Aorta (tissue), 5 donors: ENCODE measurements at regions not wholly inside any gene's neighbourhood (a gene's known extent, or its start where the extent isn't known, plus 50 kb on each side); places are given as distances from the start of the nearest gene placed in this dataset.

ENCODE experiments used
- ATAC-seq: fragments of 200-7000 bp; cut with Tn5 transposase; one replicate; pipeline ENCODE4 v1.9.1; 2022; ENCODE audit warnings: moderate library complexity; ENCODE audit not compliant: low FRiP score
- DNase-seq, 2 donors: peaks; one replicate each; pipeline ENCODE4 v3.0.0-alpha.2; 2020
- H3K27ac ChIP-seq, 2 donors: one replicate each; pipeline ENCODE4 v1.5.1; 2013; ENCODE audit warnings: low read length in 2 of 2, mild to moderate bottlenecking in 2 of 2, moderate library complexity in 2 of 2, control low read depth in 1 of 2, inconsistent platforms in 1 of 2, low read depth in 1 of 2
- H3K27me3 ChIP-seq, 2 donors: one replicate each; pipeline ENCODE4 v1.6.1; 2013; ENCODE audit warnings: control low read depth in 1 of 2, low read length in 1 of 2, mild to moderate bottlenecking in 1 of 2, moderate library complexity in 1 of 2; ENCODE audit not compliant: insufficient read depth in 2 of 2, control insufficient read depth in 1 of 2
- H3K36me3 ChIP-seq, 2 donors: one replicate each; pipeline ENCODE4 v1.6.1; 2013; ENCODE audit warnings: control low read depth in 1 of 2, low read length in 1 of 2, mild to moderate bottlenecking in 1 of 2; ENCODE audit not compliant: insufficient read depth in 2 of 2, control insufficient read depth in 1 of 2
- H3K4me1 ChIP-seq, 2 donors: one replicate each; pipeline ENCODE4 v1.6.1; 2013; ENCODE audit warnings: low read length in 2 of 2, control low read depth in 1 of 2, mild to moderate bottlenecking in 1 of 2, moderate library complexity in 1 of 2; ENCODE audit not compliant: insufficient read depth in 2 of 2, control insufficient read depth in 1 of 2
- H3K4me3 ChIP-seq, 2 donors: one replicate each; pipeline ENCODE4 v1.5.1; 2013; ENCODE audit warnings: low read length in 2 of 2, control low read depth in 1 of 2, mild to moderate bottlenecking in 1 of 2
- H3K9me3 ChIP-seq: one replicate; pipeline ENCODE4 v1.6.1; 2013; ENCODE audit warnings: mild to moderate bottlenecking, low read length; ENCODE audit not compliant: control insufficient read depth
- WGBS, 2 donors: extraction: QIAGEN DNeasy Blood & Tissue Kit; methylation state at CpG; one replicate each; pipeline ENCODE4 v1.1.7; 2013; 5-methylcytosine and 5-hydroxymethylcytosine counted together
- intact Hi-C, 2 donors: fragments of 100-400 bp; cut with DNase I; formaldehyde crosslinking; loops; one replicate each; pipeline versions ENCODE4 v1.14.2 to v1.15.0; 2022
- donor health status: healthy with polysubstance abuse.
- donor health status: Bipolar disorder and iron deficiency.
- donor health status: DM: no; HTN: no; CAD: no.
- donor health status: DM: no; HTN: no; CAD: no.
- donor health status: DM: yes; HTN: yes; CAD: no.

DNA sequence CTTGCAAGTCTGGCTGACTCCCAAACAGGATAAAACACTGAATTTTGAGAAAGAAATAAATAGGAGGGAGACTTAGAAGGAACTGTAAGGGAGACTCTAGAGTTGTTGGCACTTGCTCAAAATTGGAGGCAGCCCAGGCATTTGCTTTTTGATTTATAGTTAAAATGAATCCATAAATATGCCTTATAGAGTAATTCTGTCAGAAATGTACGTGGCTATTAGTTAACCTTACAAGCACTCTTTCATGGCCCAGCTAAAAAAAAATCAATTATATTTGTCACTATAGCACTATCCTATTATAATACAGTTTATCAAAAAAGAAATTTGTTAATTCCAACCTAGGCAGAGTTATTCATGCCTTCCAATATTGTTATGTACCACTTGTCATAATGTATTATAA lies 1000.0 kb upstream of the CHORDC1 start:
- H3K36me3 ChIP-seq, result no peaks in the 10 kb centered on the region
- 15 to 26% methylated on average over 1 of the region's 1 CpG for WGBS, 2 donors
- ATAC-seq, result no peak

DNA sequence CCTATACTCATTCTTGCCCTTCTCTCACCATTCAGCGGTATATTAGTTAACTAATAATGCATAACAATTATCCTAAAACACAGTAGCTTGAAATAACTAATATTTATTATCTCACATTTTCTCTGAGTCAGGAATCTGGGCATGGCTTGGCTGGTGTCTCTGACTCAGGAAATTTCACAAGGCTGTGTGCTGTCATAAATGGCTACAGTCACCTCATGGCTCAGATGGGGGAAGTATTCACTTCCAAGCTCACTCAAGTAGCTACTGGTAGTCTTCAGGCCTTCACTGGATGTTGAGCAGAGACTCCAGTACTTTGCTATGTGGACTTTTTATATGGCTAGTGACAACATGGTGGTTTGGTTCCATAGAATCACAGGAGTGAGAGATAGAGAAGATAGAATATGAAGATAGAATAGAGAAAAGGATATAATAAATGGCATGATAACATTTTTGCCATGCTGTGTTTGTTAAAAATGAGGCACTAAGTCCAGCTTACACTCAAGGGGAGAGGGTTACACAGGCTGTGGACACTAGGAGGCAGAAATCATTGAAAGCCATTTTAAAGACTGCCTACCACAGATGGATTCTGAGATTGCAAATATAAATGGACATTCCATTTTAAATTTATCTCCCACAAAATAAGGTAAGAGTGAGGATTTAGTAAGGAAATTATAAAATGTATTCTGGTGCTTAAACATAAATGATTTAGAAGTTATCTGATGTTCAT lies 997.8 kb upstream of the CHORDC1 start:
- H3K4me3 ChIP-seq, result no peak overlapping the region
- H3K4me1 ChIP-seq, result peaks cover 0 to 3% of the 10 kb centered on the region in 2 donors
- DNase-seq, result no peak
- ATAC-seq, result peak; percentile 63
- WGBS, 2 donors, result 0% methylated on average over 1 of the region's 1 CpG
- no peaks in the 10 kb centered on the region for H3K36me3 ChIP-seq
- no peaks in the 10 kb centered on the region for H3K9me3 ChIP-seq
- no peak overlapping the region for H3K27ac ChIP-seq
- intact Hi-C loops, result no loop called here
- no peaks in the 10 kb centered on the region for H3K27me3 ChIP-seq

More for the DNA sequence above, 1000.0 kb upstream of the CHORDC1 start:
- DNase-seq, result no peak
- Histone ChIP-seq H3K4me1 (peaks cover 0 to 3% of the 10 kb centered on the region in 2 donors), H3K9me3 (no peaks in the 10 kb centered on the region), H3K4me3 (no peak overlapping the region), H3K27me3 (no peaks in the 10 kb centered on the region), H3K27ac (no peak overlapping the region)
- intact Hi-C loops, result no loop called here

DNA sequence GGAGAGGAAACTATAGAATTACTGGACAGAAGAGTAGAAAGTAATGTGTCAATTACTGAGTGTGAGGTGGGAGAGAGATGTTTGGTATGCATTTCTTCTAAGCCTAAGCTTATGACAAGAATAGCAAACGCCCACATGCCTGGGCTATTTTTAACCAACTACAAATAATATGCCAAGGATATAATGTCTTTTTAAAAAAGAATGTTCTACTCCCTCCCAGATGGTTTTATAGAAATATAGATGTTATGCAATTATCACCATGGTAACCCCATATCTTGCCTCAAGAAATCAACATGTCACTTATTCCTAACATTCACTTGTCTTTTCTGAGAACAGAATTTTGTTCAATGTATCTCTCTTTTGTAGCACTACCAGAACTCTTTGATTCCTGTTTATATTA lies 996.7 kb upstream of the CHORDC1 start:
- Histone ChIP-seq H3K9me3 (no peaks in the 10 kb centered on the region), H3K4me3 (no peak overlapping the region), H3K4me1 (peaks cover 0 to 3% of the 10 kb centered on the region in 2 donors), H3K36me3 (no peaks in the 10 kb centered on the region), H3K27me3 (no peaks in the 10 kb centered on the region), H3K27ac (no peak overlapping the region)
- ATAC-seq, result no peak
- 4% methylated on average over 1 of the region's 1 CpG for WGBS, 2 donors
- no peak for DNase-seq
- intact Hi-C loops, result no loop called here

DNA sequence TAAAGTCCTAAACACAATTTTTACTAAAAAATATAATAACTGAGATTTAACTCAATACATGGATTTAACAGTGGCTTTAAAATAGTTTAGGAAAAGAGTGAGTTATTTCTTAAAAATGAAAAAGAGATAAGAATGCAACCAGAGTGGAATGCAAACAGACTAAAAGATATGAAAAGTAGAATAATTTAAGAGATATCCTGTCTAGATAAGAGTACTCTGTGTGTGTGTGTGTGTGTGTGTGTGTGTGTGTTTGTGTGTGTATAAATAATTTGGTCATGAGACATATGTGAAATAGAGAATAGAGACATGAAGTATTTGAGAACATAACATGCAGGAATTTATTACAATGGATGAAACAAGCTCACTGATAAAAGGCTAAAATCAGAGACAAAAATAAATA lies 986.9 kb upstream of the CHORDC1 start:
- ATAC-seq (no peak), DNase-seq (no peak)
- no peaks in the 10 kb centered on the region for H3K27me3 ChIP-seq
- no peaks in the 10 kb centered on the region for H3K36me3 ChIP-seq
- intact Hi-C loops, result no loop called here
- H3K4me1 ChIP-seq, result no peaks in the 10 kb centered on the region
- H3K27ac ChIP-seq, result no peak overlapping the region
- H3K9me3 ChIP-seq, result no peaks in the 10 kb centered on the region
- no peak overlapping the region for H3K4me3 ChIP-seq

DNA sequence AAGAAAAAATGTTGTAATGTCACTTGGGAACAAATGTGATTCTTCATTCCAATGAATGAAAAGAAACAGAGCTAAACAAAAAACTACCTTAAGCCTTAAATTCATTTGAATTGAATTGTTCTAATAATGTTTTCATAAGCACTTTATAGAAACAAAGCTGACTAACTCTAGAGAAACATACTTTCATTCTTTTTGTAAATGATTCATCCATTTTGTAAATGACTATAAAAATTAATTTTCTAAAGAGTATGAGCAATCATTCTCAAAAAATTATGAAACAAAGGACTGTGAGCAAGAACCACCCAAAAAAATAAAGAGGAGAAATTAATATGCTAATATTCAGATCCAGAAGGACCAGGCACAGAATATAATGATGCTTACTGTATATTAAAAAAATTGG lies 986.5 kb upstream of the CHORDC1 start:
- H3K4me3 ChIP-seq, result no peak overlapping the region
- H3K27me3 ChIP-seq, result no peaks in the 10 kb centered on the region
- no peaks in the 10 kb centered on the region for H3K4me1 ChIP-seq
- H3K9me3 ChIP-seq, result no peaks in the 10 kb centered on the region
- intact Hi-C loops, result no loop called here
- no peaks in the 10 kb centered on the region for H3K36me3 ChIP-seq
- no peak for DNase-seq
- no peak overlapping the region for H3K27ac ChIP-seq
- ATAC-seq, result no peak

DNA sequence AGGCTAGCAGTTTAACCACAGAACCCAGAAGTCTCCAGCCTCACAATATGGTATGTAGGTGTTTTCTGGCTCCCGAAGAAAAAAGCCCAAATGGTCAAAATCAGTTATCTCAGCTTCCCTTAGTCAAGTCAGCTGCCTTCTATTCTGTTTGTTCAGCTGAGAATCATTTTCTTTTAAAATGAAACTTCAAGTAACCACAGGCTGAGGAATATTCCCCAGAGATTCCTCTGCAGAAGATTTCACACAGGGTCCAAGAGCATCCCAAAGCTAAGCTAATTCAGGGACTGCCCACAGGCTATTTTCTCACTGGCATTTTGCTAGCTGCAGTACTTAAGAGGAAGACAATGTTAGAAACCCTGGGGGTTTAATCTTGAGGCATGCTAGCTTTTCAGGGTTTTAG lies 977.0 kb upstream of the CHORDC1 start:
- DNase-seq (no peak), ATAC-seq (no peak)
- Histone ChIP-seq H3K4me1 (no peaks in the 10 kb centered on the region), H3K9me3 (no peaks in the 10 kb centered on the region), H3K27ac (no peak overlapping the region), H3K27me3 (no peaks in the 10 kb centered on the region), H3K4me3 (no peak overlapping the region), H3K36me3 (no peaks in the 10 kb centered on the region)
- WGBS, 2 donors, result 21 to 40% methylated on average over 1 of the region's 1 CpG
- intact Hi-C loops, result no loop called here

DNA sequence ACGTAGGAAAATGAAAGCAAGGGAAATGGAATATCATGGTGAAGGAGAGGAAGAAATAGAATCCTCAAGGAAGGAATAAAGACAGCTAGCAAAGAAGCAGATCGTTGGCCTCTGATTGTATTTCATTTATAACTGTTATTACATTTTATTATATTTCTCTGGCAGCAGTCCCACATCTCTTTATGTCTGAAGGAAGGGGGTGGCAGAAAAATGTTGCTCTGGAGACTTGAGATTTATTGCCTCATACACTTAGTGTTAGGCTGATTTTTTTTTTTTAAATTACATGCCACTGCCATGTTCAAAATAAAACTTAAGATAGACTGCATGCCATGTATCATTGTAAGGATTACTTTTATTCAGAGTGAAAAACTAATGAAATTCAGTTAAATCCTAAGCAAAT lies 971.7 kb upstream of the CHORDC1 start:
- Histone ChIP-seq H3K4me1 (no peaks in the 10 kb centered on the region), H3K27ac (no peak overlapping the region), H3K4me3 (no peak overlapping the region), H3K27me3 (no peaks in the 10 kb centered on the region), H3K36me3 (no peaks in the 10 kb centered on the region), H3K9me3 (no peaks in the 10 kb centered on the region)
- intact Hi-C loops, result no loop called here
- WGBS, 2 donors, result 3% methylated on average over 2 of the region's 2 CpGs
- no peak for ATAC-seq
- no peak for DNase-seq

DNA sequence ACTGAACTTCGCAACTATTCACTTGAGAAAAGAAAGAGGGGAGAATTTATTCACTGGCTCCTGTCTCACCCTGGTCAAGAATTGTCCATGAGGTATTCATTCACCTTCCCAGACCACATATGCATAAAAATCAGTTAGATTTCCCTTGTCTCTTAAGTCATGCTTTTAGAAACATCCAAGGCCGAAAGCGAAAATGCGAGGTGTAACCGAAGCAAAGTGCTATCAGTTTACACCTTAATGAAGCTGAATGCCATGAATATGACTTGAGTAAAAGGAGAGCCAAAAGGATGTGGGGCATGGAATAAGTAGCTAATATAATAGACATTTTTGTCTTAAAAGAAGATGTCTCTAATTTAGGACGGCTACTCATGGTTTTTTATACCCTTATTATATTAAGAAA lies 965.6 kb upstream of the CHORDC1 start:
- Histone ChIP-seq H3K9me3 (no peaks in the 10 kb centered on the region), H3K27me3 (no peaks in the 10 kb centered on the region), H3K4me3 (no peak overlapping the region), H3K4me1 (no peaks in the 10 kb centered on the region), H3K27ac (no peak overlapping the region), H3K36me3 (no peaks in the 10 kb centered on the region)
- DNase-seq (no peak), ATAC-seq (no peak)
- WGBS, 2 donors, result 96 to 98% methylated on average over 6 of the region's 6 CpGs
- intact Hi-C loops, result no loop called here

DNA sequence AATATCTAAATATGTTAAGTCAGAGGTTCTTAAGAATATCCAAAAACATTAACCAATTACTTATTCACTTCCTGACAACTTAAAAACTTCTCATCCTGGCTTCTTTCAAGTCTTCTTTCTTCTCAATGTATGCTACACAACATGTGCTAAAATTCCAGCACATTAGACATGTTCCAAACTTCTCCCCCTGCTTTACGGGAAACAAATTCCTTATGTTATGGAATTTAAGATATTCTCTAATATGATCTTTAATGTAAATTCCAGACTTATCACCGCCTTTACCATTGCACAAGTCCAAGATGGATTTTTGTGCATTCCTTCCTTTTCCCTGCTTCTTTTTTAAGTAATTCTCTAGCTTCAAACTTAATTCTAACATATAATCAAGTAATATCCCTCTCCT lies 964.5 kb upstream of the CHORDC1 start:
- Histone ChIP-seq H3K4me3 (no peak overlapping the region), H3K36me3 (no peaks in the 10 kb centered on the region), H3K9me3 (no peaks in the 10 kb centered on the region), H3K4me1 (no peaks in the 10 kb centered on the region), H3K27me3 (no peaks in the 10 kb centered on the region), H3K27ac (no peak overlapping the region)
- intact Hi-C loops, result no loop called here
- 22 to 47% methylated on average over 2 of the region's 2 CpGs for WGBS, 2 donors
- ATAC-seq (no peak), DNase-seq (no peak)
